Breast epithelium (tissue), 3 donors: ENCODE measurements at regions not wholly inside any gene's neighbourhood (a gene's known extent, or its start where the extent isn't known, plus 50 kb on each side); places are given as distances from the start of the nearest gene placed in this dataset.

Source experiments
- POLR2A ChIP-seq: fragments of 450-650 bp; IDR thresholded peaks from one replicate; pipeline ENCODE4 v1.6.1; 2016; ENCODE audit warnings: antibody characterized with exemption, mild to moderate bottlenecking, moderate library complexity
- POLR2AphosphoS5 ChIP-seq, 3 donors: sonication (generic); formaldehyde crosslinking; IDR thresholded peaks; one replicate each; pipeline ENCODE4 v1.6.1; 2017; ENCODE audit warnings: antibody characterized with exemption in 3 of 3
- TF ChIP-seq, protein P1 (sequence below), 3 donors: fragments of 450-650 bp; IDR thresholded peaks; one replicate each; pipeline ENCODE4 v1.5.1; 2016 to 2017; ENCODE audit warnings: antibody characterized with exemption in 3 of 3, mild to moderate bottlenecking in 3 of 3, moderate library complexity in 3 of 3

DNA sequence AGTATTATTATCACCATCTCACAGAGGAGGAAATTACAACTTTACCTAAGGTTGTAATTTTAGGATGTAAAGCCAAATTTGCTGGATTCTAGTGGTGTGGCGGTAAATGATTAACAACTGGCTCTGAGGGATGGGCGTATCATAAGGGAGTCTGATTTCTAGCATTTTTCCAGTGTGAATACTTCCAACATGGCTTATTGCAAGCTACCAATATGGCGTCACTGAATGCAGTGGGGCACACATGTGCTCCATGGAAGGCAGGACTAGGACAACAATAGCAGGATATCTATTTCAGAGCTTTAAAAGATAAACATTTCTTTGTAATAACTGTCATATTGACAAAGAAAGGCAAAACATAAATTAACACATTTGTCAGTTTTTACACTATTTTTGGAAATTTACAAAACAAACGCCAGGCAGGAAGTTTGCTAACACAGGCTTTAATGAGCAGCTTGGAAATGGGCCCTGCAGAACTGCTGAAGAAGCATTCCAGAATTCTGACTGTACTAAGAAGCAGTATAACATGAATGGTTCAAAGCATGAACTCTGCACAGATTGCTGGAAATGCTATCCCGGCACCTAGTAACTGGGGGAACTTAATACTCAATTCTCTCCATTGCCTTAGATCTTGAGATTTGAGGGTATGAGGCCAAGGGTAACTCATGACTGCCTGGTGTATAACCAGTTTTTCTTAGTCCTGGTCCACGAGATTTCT lies 439.3 kb upstream of the MAP2 start:
- TF ChIP-seq, protein P1, sequence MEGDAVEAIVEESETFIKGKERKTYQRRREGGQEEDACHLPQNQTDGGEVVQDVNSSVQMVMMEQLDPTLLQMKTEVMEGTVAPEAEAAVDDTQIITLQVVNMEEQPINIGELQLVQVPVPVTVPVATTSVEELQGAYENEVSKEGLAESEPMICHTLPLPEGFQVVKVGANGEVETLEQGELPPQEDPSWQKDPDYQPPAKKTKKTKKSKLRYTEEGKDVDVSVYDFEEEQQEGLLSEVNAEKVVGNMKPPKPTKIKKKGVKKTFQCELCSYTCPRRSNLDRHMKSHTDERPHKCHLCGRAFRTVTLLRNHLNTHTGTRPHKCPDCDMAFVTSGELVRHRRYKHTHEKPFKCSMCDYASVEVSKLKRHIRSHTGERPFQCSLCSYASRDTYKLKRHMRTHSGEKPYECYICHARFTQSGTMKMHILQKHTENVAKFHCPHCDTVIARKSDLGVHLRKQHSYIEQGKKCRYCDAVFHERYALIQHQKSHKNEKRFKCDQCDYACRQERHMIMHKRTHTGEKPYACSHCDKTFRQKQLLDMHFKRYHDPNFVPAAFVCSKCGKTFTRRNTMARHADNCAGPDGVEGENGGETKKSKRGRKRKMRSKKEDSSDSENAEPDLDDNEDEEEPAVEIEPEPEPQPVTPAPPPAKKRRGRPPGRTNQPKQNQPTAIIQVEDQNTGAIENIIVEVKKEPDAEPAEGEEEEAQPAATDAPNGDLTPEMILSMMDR (IDR thresholded peaks at IDR 0.05): no peak
- TF ChIP-seq POLR2A: no peak
- no peak for TF ChIP-seq POLR2AphosphoS5 (IDR thresholded peaks at IDR 0.05)
